Stimulated activated CD8-positive, alpha-beta memory T cell treated with anti-CD3 and anti-CD28 coated beads, Interleukin-12 subunit alpha, Interleukin-12 subunit beta, amount 100 ng/mL, for 24 hours (primary cell): ENCODE measurements at regions not wholly inside any gene's neighbourhood (a gene's known extent, or its start where the extent isn't known, plus 50 kb on each side); places are given as distances from the start of the nearest gene placed in this dataset.
"Not testable (repeated sequence)": the region's sequence is repeated elsewhere in the genome, so short reads cannot be mapped to it uniquely, and the experiment has no call there.

Experiments
- DNase-seq: peaks from one replicate; pipeline ENCODE4 v3.0.0-alpha.2; 2020; ENCODE audit errors: extremely low read depth

GRCh38 chr6:147906361-147906760, 397.9 kb downstream of the SAMD5 start:
- DNase-seq: no peak

DNA sequence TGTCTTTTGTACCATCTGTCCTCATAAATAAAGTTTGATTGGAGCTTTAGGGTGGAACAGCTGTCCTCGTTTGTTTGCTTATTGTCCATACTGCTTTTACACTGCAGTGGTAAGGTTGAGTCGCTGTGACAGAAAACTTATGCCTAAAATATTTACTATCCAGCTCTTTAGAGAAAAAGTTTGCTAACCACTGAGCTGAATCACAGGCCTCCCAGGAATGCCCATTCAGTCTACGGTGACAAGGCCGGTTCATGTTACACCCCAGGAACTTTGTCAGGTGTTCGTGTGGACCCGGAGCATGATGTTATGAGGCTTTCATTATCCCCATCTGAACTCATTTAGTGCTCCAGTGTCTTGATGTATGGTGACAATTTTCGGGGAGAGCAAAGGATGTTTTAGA, 401.1 kb downstream of the SAMD5 start:
- no peak for DNase-seq

DNA sequence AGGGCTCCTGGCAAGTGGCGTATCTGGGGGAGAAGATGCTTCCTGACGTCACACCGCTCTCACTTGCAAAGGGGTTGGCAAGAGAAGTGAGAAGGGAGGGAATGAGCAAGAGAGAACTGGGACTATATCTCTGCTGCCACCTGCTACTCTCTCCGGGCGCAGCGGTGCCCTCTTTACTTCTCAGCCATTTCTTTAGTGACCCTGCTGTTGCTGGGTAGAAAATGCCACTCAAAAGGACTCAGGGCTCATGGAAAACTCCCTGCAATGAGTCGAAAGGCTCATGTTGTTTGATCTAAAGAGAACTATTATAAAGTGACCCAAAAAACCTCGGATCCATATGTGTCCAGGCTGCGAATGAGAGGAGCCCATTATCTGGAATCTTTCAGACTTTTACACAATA, 401.8 kb downstream of the SAMD5 start:
- no peak for DNase-seq

- no peak for DNase-seq
Observed at GRCh38 chr6:147911057-147911456, 402.6 kb downstream of the SAMD5 start.

DNA sequence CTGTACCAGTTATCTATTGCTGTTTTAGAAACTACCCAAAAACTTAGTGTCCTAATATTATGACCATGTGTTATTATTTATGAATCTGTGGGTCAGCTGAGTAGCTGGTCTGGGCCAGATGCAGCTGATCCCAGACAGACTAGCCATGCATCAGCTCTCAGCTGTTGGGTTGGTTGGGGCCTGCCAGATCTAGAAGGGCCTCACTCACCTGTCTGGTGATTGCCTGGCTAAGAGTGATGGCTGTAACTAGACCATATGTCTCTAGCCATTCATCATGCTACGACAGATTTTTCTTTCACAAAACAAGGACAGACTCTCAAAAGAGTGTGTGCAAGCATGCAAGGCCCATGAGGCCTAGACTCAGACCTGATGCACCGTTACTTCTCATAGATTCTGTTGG, 403.2 kb downstream of the SAMD5 start:
- no peak for DNase-seq

- no peak for DNase-seq
Observed at GRCh38 chr6:147922799-147923198, 414.3 kb downstream of the SAMD5 start.

DNA sequence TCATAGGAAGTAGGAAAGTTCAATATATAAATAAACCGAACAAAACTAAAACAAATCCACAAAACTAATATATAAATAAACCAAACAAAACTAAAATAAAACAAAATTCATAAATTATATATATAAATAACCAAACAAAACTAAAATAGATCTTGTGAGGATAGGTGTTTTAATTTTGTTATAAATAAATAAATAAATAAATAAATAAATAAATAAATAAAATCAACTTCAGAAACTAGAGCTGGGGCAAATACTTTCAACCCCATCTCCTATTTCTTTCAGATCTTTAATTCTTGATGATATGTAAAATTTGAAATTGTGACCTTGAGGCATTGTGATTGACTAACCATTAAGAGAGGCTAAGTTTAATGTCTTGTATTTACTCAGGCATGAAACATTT, 416.1 kb downstream of the SAMD5 start:
- no peak for DNase-seq

DNA sequence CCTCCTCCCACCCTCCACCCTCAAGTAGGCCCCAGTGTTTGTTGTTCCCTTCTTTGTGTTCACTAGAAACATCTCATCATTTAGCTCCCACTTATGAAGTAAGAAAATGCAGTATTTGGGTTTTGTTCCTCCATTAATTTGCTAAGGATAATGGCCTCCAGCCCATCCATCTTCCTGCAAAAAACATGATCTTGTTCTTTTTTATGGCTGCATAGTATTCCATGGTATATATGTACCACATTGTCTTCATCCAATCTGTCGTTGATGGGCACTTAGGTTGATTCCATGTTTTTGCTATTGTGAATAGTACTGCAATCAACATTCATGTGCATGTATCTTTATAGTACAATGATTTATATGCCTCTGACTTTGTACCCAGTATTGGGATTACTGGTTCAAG, 416.8 kb upstream of the SASH1 start:
- no peak for DNase-seq

- no peak for DNase-seq
Observed at GRCh38 chr6:147930745-147931144, 411.9 kb upstream of the SASH1 start.

DNA sequence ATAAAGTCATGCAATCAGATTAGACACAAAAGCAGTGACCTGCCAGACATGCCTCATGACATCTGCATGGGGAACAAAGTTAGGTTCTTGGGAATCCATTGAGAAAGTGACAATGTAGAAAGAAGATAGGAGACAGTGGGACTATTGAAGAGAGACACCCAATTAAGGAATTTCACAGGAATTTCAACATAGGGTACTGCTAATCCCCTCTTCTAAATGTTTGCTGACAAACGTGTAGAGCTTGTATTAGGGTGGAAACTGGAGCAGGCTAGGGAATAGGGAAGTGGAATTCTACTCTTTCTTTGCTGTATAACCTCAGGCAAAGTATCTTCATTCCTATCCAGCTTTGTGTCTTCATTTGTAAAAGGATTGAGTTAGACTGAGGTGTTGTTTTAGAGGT, 409.4 kb upstream of the SASH1 start:
- DNase-seq: no peak

- no peak for DNase-seq
Observed at GRCh38 chr6:147935656-147936055, 407.0 kb upstream of the SASH1 start.

DNA sequence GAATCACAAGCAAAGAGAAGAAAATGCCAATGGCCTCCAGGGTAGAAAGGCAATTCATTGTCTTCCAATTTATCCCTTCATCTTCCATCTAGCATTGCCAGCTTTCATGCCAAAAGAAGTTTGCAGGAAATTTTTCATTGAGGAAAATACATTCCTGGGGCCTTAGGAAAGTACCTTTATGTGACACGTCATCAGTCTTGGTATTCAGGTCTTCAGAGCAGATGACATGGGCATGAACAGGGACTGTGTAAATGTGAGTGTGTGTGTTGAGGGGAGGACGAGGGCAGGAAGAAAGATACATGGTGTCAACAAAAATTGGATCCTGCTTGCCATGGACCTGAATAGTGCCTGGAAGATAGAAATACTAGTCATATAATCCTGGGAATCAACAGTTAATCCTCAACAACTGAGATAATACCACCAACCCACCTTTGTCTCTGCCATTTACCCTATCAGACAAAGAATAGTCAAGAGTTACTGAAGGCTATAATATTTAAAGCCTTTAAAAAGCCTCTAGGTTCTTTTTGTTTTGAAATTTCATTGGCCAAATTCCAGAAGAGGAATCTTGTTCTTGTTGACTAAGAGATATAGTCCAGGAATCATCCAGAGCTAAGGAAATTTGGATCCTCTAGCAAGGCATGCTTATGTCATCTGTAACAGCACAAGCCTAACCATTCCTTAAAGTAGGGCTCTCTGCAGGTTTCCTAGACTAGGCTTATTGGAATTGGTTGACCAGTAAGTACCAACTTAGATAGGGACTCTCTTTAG, 405.8 kb upstream of the SASH1 start:
- DNase-seq: no peak

- DNase-seq: no peak
Observed at GRCh38 chr6:147941143-147941542, 401.5 kb upstream of the SASH1 start.

GRCh38 chr6:147942363-147942762, 400.3 kb upstream of the SASH1 start:
- DNase-seq: no peak

DNA sequence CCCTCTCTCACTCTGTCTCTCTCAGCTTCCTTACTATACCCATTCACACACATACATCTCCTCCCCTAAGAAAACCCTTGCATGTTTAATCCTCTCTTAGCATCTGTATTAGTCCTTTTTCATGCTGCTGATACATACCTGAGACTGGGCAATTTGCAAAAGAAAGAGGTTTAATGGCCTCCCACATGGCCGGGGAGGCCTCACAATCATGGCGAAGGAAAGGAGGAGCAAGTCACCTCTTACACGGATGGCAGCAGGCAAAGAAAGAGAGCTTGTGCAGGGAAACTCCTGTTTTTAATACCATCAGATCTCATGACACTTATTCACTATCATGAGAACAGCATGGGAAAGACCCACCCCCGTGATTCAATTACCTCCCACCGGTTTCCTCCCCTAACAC, 398.5 kb upstream of the SASH1 start:
- DNase-seq: no peak

GRCh38 chr6:147947521-147947920, 395.1 kb upstream of the SASH1 start:
- DNase-seq: no peak

- no peak for DNase-seq
Observed at GRCh38 chr6:147949981-147950622, 392.5 kb upstream of the SASH1 start.

DNA sequence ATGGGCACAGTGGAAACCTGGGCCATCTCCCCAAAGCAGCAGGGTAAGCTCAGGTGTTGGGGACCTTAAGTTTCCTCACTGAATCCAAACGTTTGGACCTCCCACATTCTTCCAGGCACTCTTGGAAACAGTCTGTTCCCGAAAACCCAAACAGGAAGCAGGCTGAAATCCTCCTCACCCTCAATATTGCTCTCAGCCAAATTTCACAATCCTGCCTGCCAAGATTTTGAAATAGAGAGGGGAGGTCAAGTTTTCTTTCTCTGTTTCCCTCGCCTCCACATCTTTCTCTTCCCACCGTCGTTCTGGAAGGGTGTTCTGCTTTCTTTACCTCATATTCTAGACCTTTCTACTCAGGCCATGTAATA, 392.0 kb upstream of the SASH1 start:
- DNase-seq: no peak

DNA sequence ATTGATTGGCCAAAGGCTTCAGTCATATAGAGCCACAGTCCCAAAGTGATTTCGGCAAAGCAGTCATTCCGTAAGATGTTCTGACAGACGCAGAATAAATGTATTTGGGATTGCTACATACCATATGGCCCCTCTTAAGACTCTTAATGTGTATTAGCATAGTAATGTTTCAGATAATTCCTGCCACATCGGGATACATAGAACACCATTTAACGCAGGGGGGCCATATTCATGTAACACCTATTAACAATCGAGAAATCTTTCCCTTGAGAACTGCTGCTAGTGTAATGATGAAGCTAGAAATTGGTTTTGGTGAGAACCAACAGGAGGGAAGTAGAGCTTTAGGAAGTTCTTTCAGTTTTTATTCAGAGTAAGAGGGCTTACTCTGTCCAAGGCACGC, 390.9 kb upstream of the SASH1 start:
- DNase-seq: no peak

DNA sequence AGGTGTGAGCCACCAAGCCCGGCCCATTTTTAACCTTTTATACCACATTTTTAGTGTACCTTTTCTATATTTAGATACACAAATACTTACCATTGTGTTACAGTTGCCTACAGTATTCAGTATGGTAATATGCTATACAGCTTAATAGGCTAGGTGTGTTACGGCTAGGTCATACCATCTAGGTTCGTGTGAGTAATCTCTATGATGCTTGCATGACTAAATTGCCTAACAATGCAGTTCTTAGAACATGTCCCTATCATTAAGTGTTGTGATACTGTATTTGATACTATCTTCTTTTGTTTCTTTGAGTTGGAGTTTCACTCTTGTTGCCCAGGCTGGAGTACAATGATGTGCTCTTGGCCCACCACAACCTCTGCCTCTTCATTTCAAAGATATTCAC, 387.7 kb upstream of the SASH1 start:
- no peak for DNase-seq

GRCh38 chr6:147958683-147959082, 384.0 kb upstream of the SASH1 start:
- no peak for DNase-seq

DNA sequence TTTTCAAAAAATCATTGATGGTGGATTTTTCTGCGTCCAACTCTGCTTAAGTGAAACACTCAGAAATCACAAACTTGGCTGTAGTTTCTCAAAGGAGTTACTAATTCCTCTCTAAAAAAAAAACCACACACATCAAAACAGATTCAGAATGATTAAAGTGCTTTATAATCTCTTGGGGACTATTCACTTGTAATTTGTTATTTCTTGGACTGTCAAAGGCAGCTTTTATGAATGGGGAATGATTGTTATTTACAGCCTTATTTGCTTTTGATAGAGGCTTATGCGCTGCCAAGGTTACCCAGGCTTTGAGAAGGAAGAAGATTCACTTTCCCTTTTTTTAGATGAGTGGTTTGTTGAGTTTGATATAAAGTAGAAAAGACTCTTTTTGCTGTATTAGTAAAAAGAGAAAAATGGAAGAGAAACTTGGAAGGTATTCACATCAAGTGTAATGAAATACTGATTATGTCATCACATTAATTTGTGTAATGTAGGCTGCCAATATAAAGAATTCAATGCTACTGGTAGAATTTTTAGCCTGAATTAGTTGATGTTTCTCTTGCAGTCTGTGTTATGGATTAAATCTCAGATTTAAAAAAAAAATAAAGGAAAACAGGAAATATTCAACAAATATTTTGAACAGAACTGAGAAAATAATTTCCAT, 381.0 kb upstream of the SASH1 start:
- no peak for DNase-seq

GRCh38 chr6:147965448-147965847, 377.2 kb upstream of the SASH1 start:
- DNase-seq: not testable (repeated sequence)
